Ectodermal cell (in vitro differentiated cells): ENCODE measurements at regions not wholly inside any gene's neighbourhood (a gene's known extent, or its start where the extent isn't known, plus 50 kb on each side); places are given as distances from the start of the nearest gene placed in this dataset.

ENCODE experiments used
- H3K27ac ChIP-seq: 2 replicates; pipeline ENCODE4 v1.7.0; 2013; ENCODE audit warnings: mild to moderate bottlenecking, low read depth, low read length; ENCODE audit not compliant: insufficient read depth, poor library complexity, severe bottlenecking
- H3K27me3 ChIP-seq: 2 replicates; pipeline ENCODE4 v1.7.0; 2013; ENCODE audit warnings: mild to moderate bottlenecking, low read length; ENCODE audit not compliant: insufficient read depth, control insufficient read depth, poor library complexity, severe bottlenecking
- H3K36me3 ChIP-seq: one replicate; pipeline ENCODE4 v1.7.0; 2013; ENCODE audit warnings: low read length; ENCODE audit not compliant: control insufficient read depth, insufficient read depth
- H3K4me1 ChIP-seq: one replicate; pipeline ENCODE4 v1.7.0; 2013; ENCODE audit warnings: low read length; ENCODE audit not compliant: control insufficient read depth, insufficient read depth
- H3K4me3 ChIP-seq: 2 replicates; pipeline ENCODE4 v1.7.0; 2013; ENCODE audit warnings: low read depth, low read length, control low read depth; ENCODE audit not compliant: insufficient read depth
- H3K9me3 ChIP-seq: 2 replicates; pipeline ENCODE4 v1.7.0; 2013; ENCODE audit warnings: mild to moderate bottlenecking, low read length, moderate library complexity; ENCODE audit not compliant: control insufficient read depth
- WGBS, 2 experiments: methylation state at CpG; one replicate each; pipeline ENCODE4 v1.1.7; 2013; ENCODE audit warnings: missing lambda C conversion rate in 2 of 2; 5-methylcytosine and 5-hydroxymethylcytosine counted together

- no peaks in the 10 kb centered on the region for H3K9me3 ChIP-seq
- peaks cover 28% of the 10 kb centered on the region for H3K27me3 ChIP-seq
- H3K4me3 ChIP-seq = no peak overlapping the region
- H3K36me3 ChIP-seq = no peaks in the 10 kb centered on the region
- H3K4me1 ChIP-seq = no peaks in the 10 kb centered on the region
- H3K27ac ChIP-seq = no peak overlapping the region
- whole genome bisulfite sequencing, 2 experiments = 0 to 15% methylated on average over 6 to 7 of the region's 7 CpGs
Measured at GRCh38 chr12:107884769-107885694, 110.5 kb downstream of the ASCL4 start.

- Histone ChIP-seq H3K27me3 (peaks cover 13% of the 10 kb centered on the region), H3K27ac (no peak overlapping the region), H3K9me3 (no peaks in the 10 kb centered on the region), H3K4me3 (no peak overlapping the region), H3K36me3 (no peaks in the 10 kb centered on the region), H3K4me1 (no peaks in the 10 kb centered on the region)
- WGBS, 2 experiments = 93% methylated on average over 4 of the region's 4 CpGs
Measured at GRCh38 chr12:107888789-107889188, 114.3 kb downstream of the ASCL4 start.

- 69 to 72% methylated on average over 3 of the region's 3 CpGs for WGBS, 2 experiments
- no peak overlapping the region for H3K4me3 ChIP-seq
- H3K27ac ChIP-seq = no peak overlapping the region
- no peaks in the 10 kb centered on the region for H3K4me1 ChIP-seq
- H3K27me3 ChIP-seq = peaks cover 7% of the 10 kb centered on the region
- no peaks in the 10 kb centered on the region for H3K9me3 ChIP-seq
- H3K36me3 ChIP-seq = no peaks in the 10 kb centered on the region
Measured at GRCh38 chr12:107891967-107892366, 117.5 kb downstream of the ASCL4 start.

- no peaks in the 10 kb centered on the region for H3K9me3 ChIP-seq
- no peaks in the 10 kb centered on the region for H3K27me3 ChIP-seq
- H3K36me3 ChIP-seq = no peaks in the 10 kb centered on the region
- H3K27ac ChIP-seq = no peak overlapping the region
- no peak overlapping the region for H3K4me3 ChIP-seq
- no peaks in the 10 kb centered on the region for H3K4me1 ChIP-seq
- 82 to 87% methylated on average over 3 of the region's 3 CpGs for WGBS, 2 experiments
Measured at GRCh38 chr12:107894589-107894988, 120.1 kb downstream of the ASCL4 start.

- Histone ChIP-seq H3K4me3 (no peak overlapping the region), H3K9me3 (no peaks in the 10 kb centered on the region), H3K27ac (no peak overlapping the region), H3K4me1 (no peaks in the 10 kb centered on the region), H3K36me3 (no peaks in the 10 kb centered on the region), H3K27me3 (no peaks in the 10 kb centered on the region)
Measured at GRCh38 chr12:107895966-107896365, 121.5 kb downstream of the ASCL4 start.

DNA sequence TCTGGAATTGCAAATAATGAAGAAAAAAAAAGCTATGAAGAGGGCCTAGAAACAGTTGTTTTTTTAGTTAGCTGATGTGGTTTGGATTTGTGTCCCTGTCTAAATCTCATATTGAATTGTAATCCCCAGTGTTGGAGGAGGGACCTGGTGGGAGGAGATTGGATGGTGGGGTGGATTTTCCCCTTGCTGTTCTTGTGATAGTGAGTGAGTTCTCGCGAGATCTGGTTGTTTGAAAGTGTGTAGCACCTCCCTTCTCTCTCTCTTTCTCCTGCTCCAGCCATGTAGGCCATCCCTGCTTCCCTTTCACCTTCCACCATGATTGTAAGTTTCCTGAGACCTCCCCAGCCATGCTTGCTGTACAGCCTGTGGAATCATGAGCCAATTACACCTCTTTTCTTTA is 126.1 kb downstream of the ASCL4 start:
- Histone ChIP-seq H3K27ac (no peak overlapping the region), H3K36me3 (no peaks in the 10 kb centered on the region), H3K4me3 (no peak overlapping the region), H3K9me3 (no peaks in the 10 kb centered on the region), H3K4me1 (no peaks in the 10 kb centered on the region), H3K27me3 (peaks cover 44% of the 10 kb centered on the region)
- 68 to 87% methylated on average over 2 of the region's 2 CpGs for WGBS, 2 experiments

GRCh38 chr12:107903341-107904061 is 129.0 kb downstream of the ASCL4 start:
- peaks cover 73% of the 10 kb centered on the region for H3K27me3 ChIP-seq
- H3K27ac ChIP-seq = no peak overlapping the region
- no peaks in the 10 kb centered on the region for H3K36me3 ChIP-seq
- H3K4me3 ChIP-seq = peak overlapping the region; percentile 34
- H3K9me3 ChIP-seq = no peaks in the 10 kb centered on the region
- no peaks in the 10 kb centered on the region for H3K4me1 ChIP-seq
- 4% methylated on average over 46 of the region's 46 CpGs for WGBS, 2 experiments

DNA sequence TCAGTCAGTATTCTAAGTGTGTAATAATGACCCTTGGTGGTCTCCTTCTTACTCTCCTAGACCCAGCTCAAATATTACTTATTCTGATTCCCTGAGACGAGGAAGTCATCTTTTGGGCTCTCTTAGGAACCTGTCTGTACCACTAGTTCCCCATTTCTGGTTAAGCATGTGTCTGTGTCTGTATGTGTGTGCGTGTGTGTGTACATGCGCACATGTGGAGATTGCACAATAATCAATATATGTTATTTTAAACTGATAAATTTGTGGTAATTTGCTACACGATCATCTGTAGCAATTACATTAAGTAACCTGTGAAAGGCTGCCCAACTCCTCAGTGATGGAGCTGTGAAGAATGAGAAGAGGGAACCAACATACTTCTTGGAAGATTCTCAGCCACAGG is 132.2 kb downstream of the ASCL4 start:
- Histone ChIP-seq H3K27me3 (peaks cover 79% of the 10 kb centered on the region), H3K9me3 (no peaks in the 10 kb centered on the region), H3K4me1 (no peaks in the 10 kb centered on the region), H3K4me3 (no peak overlapping the region), H3K27ac (no peak overlapping the region), H3K36me3 (no peaks in the 10 kb centered on the region)
- 58 to 59% methylated on average over 3 to 4 of the region's 4 CpGs for WGBS, 2 experiments

DNA sequence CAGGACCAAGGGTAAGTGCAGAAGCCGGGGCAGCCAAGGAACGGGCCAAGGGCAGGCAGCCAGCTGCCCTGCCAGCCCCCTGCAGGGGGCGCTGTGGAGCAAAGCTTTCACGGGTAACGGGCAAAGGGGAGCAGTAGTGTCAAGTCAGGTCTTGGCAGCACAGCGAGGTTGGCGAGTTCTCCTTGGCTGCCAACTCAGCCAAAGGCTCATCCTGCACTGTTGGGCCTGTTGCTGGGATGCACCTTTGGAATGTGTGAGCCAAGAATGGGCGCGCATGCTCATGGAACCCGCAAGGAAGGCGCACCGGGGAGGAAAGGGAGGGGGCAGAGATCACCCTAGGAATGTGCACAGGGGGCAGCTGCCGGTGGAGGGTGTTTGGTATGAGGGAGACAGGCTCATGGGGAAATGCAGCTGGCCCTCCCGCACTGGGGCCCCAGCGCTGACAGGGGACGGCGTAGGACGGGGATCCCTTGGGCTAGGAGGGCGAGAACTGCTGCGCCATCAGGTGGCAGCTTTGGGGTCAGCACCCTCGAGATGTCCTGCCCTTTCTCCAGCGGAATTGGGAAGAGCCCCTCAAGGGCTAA is 138.0 kb downstream of the ASCL4 start:
- 4% methylated on average over 22 of the region's 22 CpGs for WGBS, 2 experiments
- Histone ChIP-seq H3K36me3 (no peaks in the 10 kb centered on the region), H3K9me3 (no peaks in the 10 kb centered on the region), H3K27ac (no peak overlapping the region), H3K27me3 (peaks cover 21% of the 10 kb centered on the region), H3K4me1 (no peaks in the 10 kb centered on the region), H3K4me3 (peak overlapping the region; percentile 37)

GRCh38 chr12:107914460-107914977 is 140.0 kb downstream of the ASCL4 start:
- Histone ChIP-seq H3K4me1 (no peaks in the 10 kb centered on the region), H3K27me3 (peaks cover 3% of the 10 kb centered on the region), H3K27ac (no peak overlapping the region), H3K9me3 (no peaks in the 10 kb centered on the region), H3K36me3 (no peaks in the 10 kb centered on the region), H3K4me3 (no peak overlapping the region)
- WGBS, 2 experiments = 80 to 81% methylated on average over 10 of the region's 10 CpGs
